HCT116 (cell line): ENCODE measurements at regions not wholly inside any gene's neighbourhood (a gene's known extent, or its start where the extent isn't known, plus 50 kb on each side); places are given as distances from the start of the nearest gene placed in this dataset.

Source experiments
- ATAC-seq: fragments of 200-7000 bp; cut with Tn5 transposase; 2 replicates; pipeline ENCODE4 v1.9.1; 2020; ENCODE audit warnings: mild to moderate bottlenecking, moderate library complexity
- BruUV-seq: library from RNA; stranded (reverse); fragments of 400-500 nt; replicated peaks from 2 replicates; lab custom pipeline; 2021; lab: Mats Ljungman, UMichigan
- CTCF ChIA-PET: fragments of 300-600 bp; sonication (Branson Sonifier 250); formaldehyde crosslinking; loops from one replicate; lab custom pipeline; 2021; ENCODE audit warnings: antibody characterized with exemption; lab: Charles Lee
- POLR2A ChIA-PET: fragments of 300-600, 350-600 bp; sonication (Branson Sonifier 250); formaldehyde crosslinking; loops from one replicate; lab custom pipeline; 2021; ENCODE audit warnings: antibody characterized with exemption; lab: Charles Lee
- RAD21 ChIA-PET, 2 experiments: fragments of 300-600 bp; sonication (Branson Sonifier 250); formaldehyde crosslinking; loops; one replicate each; lab custom pipeline; 2023; ENCODE audit warnings: low total read pairs in 2 of 2; ENCODE audit not compliant: uncharacterized antibody in 2 of 2, unreplicated experiment in 2 of 2, low non-redundant PET in 1 of 2; lab: Charles Lee
- DNase-seq: peaks from one replicate; pipeline ENCODE4 v3.0.0-alpha.2; 2010; ENCODE audit warnings: low read depth, low spot score
- H2AFZ ChIP-seq: fragments of 200-600 bp; shearing (Covaris generic), sonication (generic); 2 replicates; pipeline ENCODE4 v1.6.1; 2017; ENCODE audit warnings: low read depth, mixed run types, mixed read lengths, antibody characterized with exemption, low read length; ENCODE audit not compliant: poor library complexity, severe bottlenecking
- H3K27ac ChIP-seq: 2 replicates; pipeline ENCODE4 v1.5.1; 2012; ENCODE audit warnings: low read depth, low read length
- H3K27me3 ChIP-seq: fragments of 200-600 bp; sonication (generic); 2 replicates; pipeline ENCODE4 v1.6.1; 2016; ENCODE audit warnings: mixed run types, low read length, mixed read lengths; ENCODE audit not compliant: insufficient read depth
- H3K36me3 ChIP-seq, 2 experiments: fragments of 200-500 bp in 1 of 2; fragments of 200-600 bp in 1 of 2; sonication (Bioruptor generic) in 1 of 2; sonication (generic) in 1 of 2; 2 replicates each; pipeline versions ENCODE4 v1.5.1 to v1.6.1; 2014 to 2016; ENCODE audit warnings: low read length in 2 of 2, inconsistent platforms in 1 of 2, mixed read lengths in 1 of 2, mixed run types in 1 of 2; ENCODE audit not compliant: insufficient read depth in 2 of 2, control insufficient read depth in 1 of 2
- H3K4me1 ChIP-seq, 2 experiments: fragments of 200-600 bp in 1 of 2; sonication (generic) in 1 of 2; 2 replicates each; pipeline versions ENCODE4 v1.5.1 to v1.6.1; 2012 to 2017; ENCODE audit warnings: low read length in 2 of 2, inconsistent platforms in 1 of 2, mild to moderate bottlenecking in 1 of 2, mixed read lengths in 1 of 2, mixed run types in 1 of 2, moderate library complexity in 1 of 2; ENCODE audit not compliant: insufficient read depth in 2 of 2, control insufficient read depth in 1 of 2
- H3K4me2 ChIP-seq: fragments of 200-600 bp; sonication (generic); 2 replicates; pipeline ENCODE4 v1.6.1; 2017; ENCODE audit warnings: mixed run types, low read length, mixed read lengths
- H3K4me3 ChIP-seq, 2 experiments: fragments of 200-600 bp in 1 of 2; sonication (generic) in 1 of 2; replicated peaks in 1 of 2; 2 replicates each; pipeline ENCODE4 v1.5.1; 2011 to 2016; ENCODE audit warnings: low read length in 2 of 2, control low read depth in 1 of 2, low read depth in 1 of 2, mild to moderate bottlenecking in 1 of 2, mixed read lengths in 1 of 2, mixed run types in 1 of 2
- H3K79me2 ChIP-seq: fragments of 200-600 bp; sonication (generic); 2 replicates; pipeline ENCODE4 v1.6.1; 2017; ENCODE audit warnings: mild to moderate bottlenecking, mixed run types, low read length, moderate library complexity, mixed read lengths; ENCODE audit not compliant: insufficient read depth
- H3K9ac ChIP-seq: fragments of 200-600 bp; sonication (generic); 2 replicates; pipeline ENCODE4 v1.6.1; 2016; ENCODE audit warnings: low read length, mixed read lengths
- H3K9me2 ChIP-seq: fragments of 200-600 bp; sonication (generic), shearing (Covaris generic); 2 replicates; pipeline ENCODE4 v1.6.1; 2017; ENCODE audit warnings: mixed run types, mild to moderate bottlenecking, moderate library complexity; ENCODE audit not compliant: insufficient read depth
- H3K9me3 ChIP-seq, 2 experiments: fragments of 200-500 bp in 1 of 2; fragments of 200-600 bp in 1 of 2; sonication (Bioruptor generic) in 1 of 2; sonication (generic) in 1 of 2; 2 replicates each; pipeline ENCODE4 v1.6.1; 2014 to 2017; ENCODE audit warnings: low read length in 2 of 2, mixed read lengths in 2 of 2, inconsistent platforms in 1 of 2, low read depth in 1 of 2, mild to moderate bottlenecking in 1 of 2, mixed run types in 1 of 2, moderate library complexity in 1 of 2; ENCODE audit not compliant: control insufficient read depth in 1 of 2, insufficient read depth in 1 of 2
- H4K20me1 ChIP-seq: fragments of 200-600 bp; sonication (generic), shearing (Covaris generic); 2 replicates; pipeline ENCODE4 v1.6.1; 2017; ENCODE audit warnings: mixed run types, mild to moderate bottlenecking, moderate library complexity; ENCODE audit not compliant: insufficient read depth
- CEBPB ChIP-seq: IDR thresholded peaks from 2 replicates; pipeline ENCODE4 v1.6.1; 2012; ENCODE audit warnings: low read depth
- FOSL1 ChIP-seq: IDR thresholded peaks from 2 replicates; pipeline ENCODE4 v1.6.1; 2012; ENCODE audit warnings: low read depth
- POLR2A ChIP-seq: IDR thresholded peaks from 2 replicates; pipeline ENCODE4 v1.7.0; 2011; ENCODE audit warnings: borderline replicate concordance; ENCODE audit not compliant: insufficient read depth, insufficient read length; ENCODE audit errors: extremely low read depth
- POLR2AphosphoS5 ChIP-seq: IDR thresholded peaks from 2 replicates; pipeline ENCODE4 v1.6.1; 2011; ENCODE audit warnings: mild to moderate bottlenecking, low read depth, low read length, moderate library complexity
- RAD21 ChIP-seq: IDR thresholded peaks from 2 replicates; pipeline ENCODE4 v1.6.1; 2012; ENCODE audit warnings: low read depth, mild to moderate bottlenecking
- SIN3A ChIP-seq: IDR thresholded peaks from 2 replicates; pipeline ENCODE4 v1.6.1; 2012; ENCODE audit warnings: low read depth
- SP1 ChIP-seq: IDR thresholded peaks from 2 replicates; pipeline ENCODE4 v1.6.1; 2012; ENCODE audit warnings: low read depth
- ZFX ChIP-seq: fragments of 450-650 bp; IDR thresholded peaks from 2 replicates; pipeline ENCODE4 v1.6.1; 2017
- intact Hi-C: fragments of 100-400 bp; cut with micrococcal nuclease; formaldehyde crosslinking; loops from 2 replicates; pipeline ENCODE4 v1.10.0; 2022
- TF ChIP-seq, protein P1 (sequence below): IDR thresholded peaks from 2 replicates; pipeline ENCODE4 v1.6.1; 2011; ENCODE audit warnings: mild to moderate bottlenecking, low read length, moderate library complexity; ENCODE audit not compliant: insufficient replicate concordance; ENCODE audit errors: extremely low read depth
- TF ChIP-seq, protein P2 (sequence below): IDR thresholded peaks from 2 replicates; pipeline ENCODE4 v1.6.1; 2012; ENCODE audit warnings: low read depth
- TF ChIP-seq, protein P3 (sequence below): IDR thresholded peaks from 2 replicates; pipeline ENCODE4 v1.6.1; 2012

DNA sequence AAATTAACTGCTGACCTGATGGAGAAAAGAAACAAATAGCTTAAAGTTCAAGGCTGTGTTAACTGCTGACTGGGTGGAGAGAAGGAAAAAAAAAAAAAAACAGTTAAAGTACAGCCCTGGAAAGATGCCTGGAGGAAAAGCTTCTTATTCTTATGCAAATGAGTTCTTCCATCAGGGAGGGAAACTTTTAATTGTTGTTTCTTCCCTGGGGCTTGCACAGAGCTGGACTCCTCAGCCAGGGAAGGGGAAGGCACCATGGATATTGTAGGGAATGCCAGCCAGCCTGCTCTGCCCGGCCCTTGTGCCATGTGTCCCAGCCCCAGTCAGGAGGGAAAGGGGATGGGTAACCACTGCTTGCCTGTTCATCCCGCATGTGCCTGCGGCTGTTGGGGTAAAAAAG, 833.1 kb upstream of the CRIM1 start:
- H3K9me2 ChIP-seq, result no peaks in the 10 kb centered on the region
- ATAC-seq (no peak), DNase-seq (no peak)
- TF ChIP-seq, protein P1, sequence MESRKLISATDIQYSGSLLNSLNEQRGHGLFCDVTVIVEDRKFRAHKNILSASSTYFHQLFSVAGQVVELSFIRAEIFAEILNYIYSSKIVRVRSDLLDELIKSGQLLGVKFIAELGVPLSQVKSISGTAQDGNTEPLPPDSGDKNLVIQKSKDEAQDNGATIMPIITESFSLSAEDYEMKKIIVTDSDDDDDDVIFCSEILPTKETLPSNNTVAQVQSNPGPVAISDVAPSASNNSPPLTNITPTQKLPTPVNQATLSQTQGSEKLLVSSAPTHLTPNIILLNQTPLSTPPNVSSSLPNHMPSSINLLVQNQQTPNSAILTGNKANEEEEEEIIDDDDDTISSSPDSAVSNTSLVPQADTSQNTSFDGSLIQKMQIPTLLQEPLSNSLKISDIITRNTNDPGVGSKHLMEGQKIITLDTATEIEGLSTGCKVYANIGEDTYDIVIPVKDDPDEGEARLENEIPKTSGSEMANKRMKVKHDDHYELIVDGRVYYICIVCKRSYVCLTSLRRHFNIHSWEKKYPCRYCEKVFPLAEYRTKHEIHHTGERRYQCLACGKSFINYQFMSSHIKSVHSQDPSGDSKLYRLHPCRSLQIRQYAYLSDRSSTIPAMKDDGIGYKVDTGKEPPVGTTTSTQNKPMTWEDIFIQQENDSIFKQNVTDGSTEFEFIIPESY, result no peak
- TF ChIP-seq, protein P2, sequence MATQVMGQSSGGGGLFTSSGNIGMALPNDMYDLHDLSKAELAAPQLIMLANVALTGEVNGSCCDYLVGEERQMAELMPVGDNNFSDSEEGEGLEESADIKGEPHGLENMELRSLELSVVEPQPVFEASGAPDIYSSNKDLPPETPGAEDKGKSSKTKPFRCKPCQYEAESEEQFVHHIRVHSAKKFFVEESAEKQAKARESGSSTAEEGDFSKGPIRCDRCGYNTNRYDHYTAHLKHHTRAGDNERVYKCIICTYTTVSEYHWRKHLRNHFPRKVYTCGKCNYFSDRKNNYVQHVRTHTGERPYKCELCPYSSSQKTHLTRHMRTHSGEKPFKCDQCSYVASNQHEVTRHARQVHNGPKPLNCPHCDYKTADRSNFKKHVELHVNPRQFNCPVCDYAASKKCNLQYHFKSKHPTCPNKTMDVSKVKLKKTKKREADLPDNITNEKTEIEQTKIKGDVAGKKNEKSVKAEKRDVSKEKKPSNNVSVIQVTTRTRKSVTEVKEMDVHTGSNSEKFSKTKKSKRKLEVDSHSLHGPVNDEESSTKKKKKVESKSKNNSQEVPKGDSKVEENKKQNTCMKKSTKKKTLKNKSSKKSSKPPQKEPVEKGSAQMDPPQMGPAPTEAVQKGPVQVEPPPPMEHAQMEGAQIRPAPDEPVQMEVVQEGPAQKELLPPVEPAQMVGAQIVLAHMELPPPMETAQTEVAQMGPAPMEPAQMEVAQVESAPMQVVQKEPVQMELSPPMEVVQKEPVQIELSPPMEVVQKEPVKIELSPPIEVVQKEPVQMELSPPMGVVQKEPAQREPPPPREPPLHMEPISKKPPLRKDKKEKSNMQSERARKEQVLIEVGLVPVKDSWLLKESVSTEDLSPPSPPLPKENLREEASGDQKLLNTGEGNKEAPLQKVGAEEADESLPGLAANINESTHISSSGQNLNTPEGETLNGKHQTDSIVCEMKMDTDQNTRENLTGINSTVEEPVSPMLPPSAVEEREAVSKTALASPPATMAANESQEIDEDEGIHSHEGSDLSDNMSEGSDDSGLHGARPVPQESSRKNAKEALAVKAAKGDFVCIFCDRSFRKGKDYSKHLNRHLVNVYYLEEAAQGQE, result no peak
- TF ChIP-seq RAD21 (no peak), POLR2AphosphoS5 (no peak), SP1 (no peak), FOSL1 (no peak), CEBPB (no peak), POLR2A (no peak), ZFX (no peak), SIN3A (no peak)
- TF ChIP-seq, protein P3, sequence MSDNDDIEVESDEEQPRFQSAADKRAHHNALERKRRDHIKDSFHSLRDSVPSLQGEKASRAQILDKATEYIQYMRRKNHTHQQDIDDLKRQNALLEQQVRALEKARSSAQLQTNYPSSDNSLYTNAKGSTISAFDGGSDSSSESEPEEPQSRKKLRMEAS, result no peak
- no peaks in the 10 kb centered on the region for H3K4me1 ChIP-seq
- H3K79me2 ChIP-seq, result no peaks in the 10 kb centered on the region
- H3K27ac ChIP-seq, result no peak overlapping the region
- no peak overlapping the region for H3K4me2 ChIP-seq
- H3K9me3 ChIP-seq, result peaks cover 5 to 17% of the 10 kb centered on the region in 2 experiments; a peak in 2 of 4 replicates
- CTCF ChIA-PET, result no interaction called here
- no peaks in the 10 kb centered on the region for H3K27me3 ChIP-seq
- intact Hi-C loops, result no loop called here
- no peak overlapping the region for H3K9ac ChIP-seq
- no peak overlapping the region for H2AFZ ChIP-seq
- no peaks in the 10 kb centered on the region for H4K20me1 ChIP-seq
- POLR2A ChIA-PET, result no interaction called here
- no peak overlapping the region for H3K4me3 ChIP-seq
- RAD21 ChIA-PET, result no interaction called here
- H3K36me3 ChIP-seq, result no peaks in the 10 kb centered on the region
- BruUV-seq, result no TSS peak
